ENCODE measurements at regions not wholly inside any gene's neighbourhood (a gene's known extent, or its start where the extent isn't known, plus 50 kb on each side); places are given as distances from the start of the nearest gene placed in this dataset.
"Not testable (repeated sequence)": the region's sequence is repeated elsewhere in the genome, so short reads cannot be mapped to it uniquely, and the experiment has no call there.

DNA sequence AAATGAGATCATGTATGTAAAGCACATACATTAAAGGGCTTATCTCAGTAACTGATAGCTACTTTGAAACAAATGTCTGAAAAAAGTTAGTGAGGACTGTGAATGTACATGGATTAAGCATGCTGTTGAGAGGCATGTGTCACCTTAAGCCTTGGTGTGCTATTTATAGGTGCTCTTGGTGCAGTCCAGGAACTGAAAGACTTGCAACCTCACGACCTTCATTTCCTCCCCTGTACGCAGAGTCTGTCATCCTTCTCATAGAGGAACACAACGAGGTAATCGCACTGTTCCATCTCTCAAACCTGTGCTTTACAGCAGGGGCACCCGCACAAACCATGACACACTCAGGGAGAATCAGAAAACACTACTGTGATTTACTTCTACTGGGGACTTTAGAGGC lies 65.6 kb downstream of the UFM1 start:
- no peak for DNase-seq (ENCODE audit: low read depth)

GRCh38 chr13:38417241-38417640 lies 67.6 kb downstream of the UFM1 start:
- no peak for DNase-seq (ENCODE audit: low read depth)

- DNase-seq (ENCODE audit: low read depth): no peak
Observed at GRCh38 chr13:38417727-38418126, 68.1 kb downstream of the UFM1 start.

DNA sequence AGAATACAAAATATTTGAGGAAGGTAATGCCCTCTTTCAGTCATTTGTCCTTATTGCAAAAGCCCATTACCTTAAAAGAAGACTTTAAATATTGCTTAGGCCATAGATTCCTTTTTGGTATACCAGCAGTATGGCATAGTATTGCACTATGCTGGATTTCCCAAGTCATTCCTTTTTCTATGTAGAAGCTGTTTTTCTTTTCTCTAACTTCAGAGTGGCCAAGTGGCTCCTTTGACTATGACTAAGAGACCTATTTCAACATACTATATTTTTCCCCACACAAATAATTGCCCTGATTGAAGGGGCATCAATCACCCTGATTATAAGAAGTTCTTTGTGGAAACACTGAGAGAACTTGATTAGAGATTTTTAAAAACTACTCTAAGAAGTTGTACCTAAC lies 68.6 kb downstream of the UFM1 start:
- no peak for DNase-seq (ENCODE audit: low read depth)

DNA sequence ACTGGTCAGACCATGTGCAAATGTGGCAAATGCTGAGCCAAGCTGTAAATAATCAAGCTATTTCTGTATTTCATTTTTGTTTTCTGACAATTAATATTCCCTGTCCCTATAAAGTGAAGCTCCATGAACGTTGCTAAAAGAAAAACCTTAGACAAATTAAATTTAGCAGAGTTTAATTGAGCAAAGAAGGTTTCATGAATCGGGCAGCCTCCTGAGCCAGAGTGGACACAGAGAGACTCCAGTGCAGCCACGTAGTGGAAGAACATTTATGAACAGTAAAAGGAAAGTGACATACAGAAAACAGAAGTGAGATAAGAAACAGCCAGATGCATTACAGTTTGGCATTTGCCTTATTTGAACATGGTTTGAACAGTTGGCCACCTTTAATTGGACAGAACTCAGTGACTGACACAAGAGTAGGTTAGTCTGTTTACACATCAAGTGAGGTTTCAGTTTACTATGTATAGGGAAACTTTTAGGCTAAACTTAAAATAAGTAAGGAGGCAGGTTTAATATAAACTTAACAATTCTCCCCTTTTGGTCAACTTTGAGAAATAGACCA lies 69.7 kb downstream of the UFM1 start:
- no peak for DNase-seq (ENCODE audit: low read depth)

DNA sequence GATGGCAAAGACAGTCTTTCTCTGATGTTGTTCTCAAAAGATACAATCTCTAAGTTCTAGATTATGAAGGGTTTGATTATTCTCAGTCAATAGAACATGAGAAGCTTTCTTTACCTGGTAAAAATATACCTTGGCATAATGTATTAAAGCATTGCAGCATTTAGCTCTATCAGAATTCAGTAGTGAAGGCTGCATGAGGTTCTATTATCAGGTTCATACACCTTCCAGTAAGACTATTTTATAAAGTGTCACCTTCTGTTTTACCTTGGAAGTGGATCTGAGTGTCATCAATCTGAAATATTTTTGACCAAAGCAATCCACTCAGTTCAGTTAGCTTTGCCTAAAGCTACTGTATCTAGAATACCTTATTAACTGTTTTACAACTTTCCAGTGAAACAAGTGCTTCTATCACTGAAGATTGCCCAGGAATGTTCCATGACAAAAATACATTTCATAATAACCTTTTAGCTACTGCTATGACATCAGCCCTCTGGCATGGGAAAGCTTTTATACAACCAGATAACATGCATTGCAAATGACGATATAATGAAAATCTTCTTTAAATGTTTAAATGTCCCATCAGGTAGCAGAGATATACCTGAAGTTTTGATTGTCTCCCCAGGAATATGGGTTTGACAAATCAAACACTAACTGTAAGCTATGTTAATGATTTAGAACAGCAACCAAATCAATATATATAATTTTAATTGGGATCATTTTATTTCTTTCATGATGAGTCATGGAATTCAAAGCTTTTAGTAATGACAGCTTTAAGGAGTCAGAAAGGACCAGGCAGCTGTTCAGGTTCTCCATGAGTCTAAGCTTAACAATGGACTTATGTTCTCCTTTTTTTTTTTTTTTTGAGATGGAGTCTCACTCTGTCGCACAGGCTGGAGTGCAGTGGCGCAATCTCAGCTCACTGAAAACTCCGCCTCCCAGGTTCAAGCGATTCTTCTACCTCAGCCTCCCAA lies 72.2 kb downstream of the UFM1 start:
- peak; percentile 39 for DNase-seq (ENCODE audit: low read depth)

GRCh38 chr13:38429916-38430315 lies 80.3 kb downstream of the UFM1 start:
- no peak for DNase-seq (ENCODE audit: low read depth)

- no peak for DNase-seq (ENCODE audit: low read depth)
Observed at GRCh38 chr13:38430796-38431195, 81.1 kb downstream of the UFM1 start.

GRCh38 chr13:38440666-38441065 lies 91.0 kb downstream of the UFM1 start:
- DNase-seq (ENCODE audit: low read depth): no peak

- no peak for DNase-seq (ENCODE audit: low read depth)
Observed at GRCh38 chr13:38444904-38445303, 95.3 kb downstream of the UFM1 start.

- no peak for DNase-seq (ENCODE audit: low read depth)
Observed at GRCh38 chr13:38452656-38453055, 103.0 kb downstream of the UFM1 start.

- no peak for DNase-seq (ENCODE audit: low read depth)
Observed at GRCh38 chr13:38462605-38463004, 113.0 kb downstream of the UFM1 start.

GRCh38 chr13:38463048-38463447 lies 113.4 kb downstream of the UFM1 start:
- DNase-seq (ENCODE audit: low read depth): no peak

DNA sequence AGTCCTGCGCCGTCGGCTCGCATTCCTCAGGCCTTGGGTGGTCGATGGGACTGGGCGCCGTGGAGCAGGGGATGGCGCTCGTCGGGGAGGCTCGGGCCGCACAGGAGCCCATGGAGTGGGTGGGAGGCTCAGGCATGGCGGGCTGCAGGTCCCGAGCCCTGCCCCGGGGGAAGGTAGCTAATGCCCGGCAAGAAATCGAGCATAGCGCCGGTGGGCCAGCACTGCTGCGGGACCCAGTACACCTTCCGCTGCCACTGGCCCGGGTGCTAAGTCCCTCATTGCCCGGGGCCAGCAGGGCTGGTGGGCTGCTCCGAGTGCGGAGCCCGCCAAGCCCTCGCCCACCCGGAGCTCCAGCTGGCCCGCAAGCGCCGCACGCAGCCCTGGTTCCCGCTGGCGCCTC lies 122.8 kb downstream of the UFM1 start:
- not testable (repeated sequence) for DNase-seq (ENCODE audit: low read depth)

DNA sequence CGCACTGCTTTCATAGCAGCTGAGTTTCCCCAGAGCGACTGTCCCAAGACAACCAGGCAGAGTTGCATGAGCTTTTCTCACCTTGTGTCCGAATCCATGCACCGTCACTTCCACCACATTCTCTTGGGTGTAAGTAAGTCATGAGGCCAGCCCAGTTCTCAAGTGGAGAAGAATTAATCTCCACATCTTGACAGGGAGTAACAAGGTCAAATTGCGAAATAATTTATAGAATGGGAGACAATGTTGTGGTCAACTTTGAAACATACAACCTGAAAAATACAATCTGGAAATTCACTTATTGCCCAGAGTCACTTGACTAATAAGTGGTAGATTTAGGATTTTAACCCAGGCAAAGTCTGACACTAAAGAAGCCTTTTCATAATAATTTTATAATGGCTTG lies 123.7 kb downstream of the UFM1 start:
- DNase-seq (ENCODE audit: low read depth): no peak

DNA sequence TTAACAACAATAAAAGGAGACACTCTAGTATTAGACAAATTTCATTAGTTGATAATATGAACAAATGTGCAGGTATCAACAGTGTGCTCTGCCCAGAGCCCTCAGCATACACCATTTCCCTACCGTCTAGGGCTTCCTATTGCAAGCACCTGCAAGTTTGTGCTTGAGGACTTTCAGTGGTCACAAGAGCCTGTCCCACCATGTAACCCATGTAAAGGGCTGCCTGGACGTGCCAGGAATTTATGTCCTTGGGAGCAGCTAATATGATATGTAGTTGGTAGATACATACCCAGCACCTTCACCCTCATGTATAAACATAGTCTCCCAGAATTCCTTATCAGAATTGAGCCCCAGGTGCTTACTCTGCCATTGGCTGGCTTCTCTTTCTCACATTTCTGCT lies 128.0 kb downstream of the UFM1 start:
- no peak for DNase-seq (ENCODE audit: low read depth)

GRCh38 chr13:38483623-38484022 lies 134.0 kb downstream of the UFM1 start:
- no peak for DNase-seq (ENCODE audit: low read depth)

GRCh38 chr13:38490657-38491056 lies 141.0 kb downstream of the UFM1 start:
- DNase-seq (ENCODE audit: low read depth): no peak

GRCh38 chr13:38494445-38494844 lies 144.8 kb downstream of the UFM1 start:
- DNase-seq (ENCODE audit: low read depth): no peak

GRCh38 chr13:38496917-38497316 lies 147.3 kb downstream of the UFM1 start:
- DNase-seq (ENCODE audit: low read depth): no peak

GRCh38 chr13:38498271-38498670 lies 148.6 kb downstream of the UFM1 start:
- DNase-seq (ENCODE audit: low read depth): no peak

- no peak for DNase-seq (ENCODE audit: low read depth)
Observed at GRCh38 chr13:38514575-38514974, 164.9 kb downstream of the UFM1 start.

DNA sequence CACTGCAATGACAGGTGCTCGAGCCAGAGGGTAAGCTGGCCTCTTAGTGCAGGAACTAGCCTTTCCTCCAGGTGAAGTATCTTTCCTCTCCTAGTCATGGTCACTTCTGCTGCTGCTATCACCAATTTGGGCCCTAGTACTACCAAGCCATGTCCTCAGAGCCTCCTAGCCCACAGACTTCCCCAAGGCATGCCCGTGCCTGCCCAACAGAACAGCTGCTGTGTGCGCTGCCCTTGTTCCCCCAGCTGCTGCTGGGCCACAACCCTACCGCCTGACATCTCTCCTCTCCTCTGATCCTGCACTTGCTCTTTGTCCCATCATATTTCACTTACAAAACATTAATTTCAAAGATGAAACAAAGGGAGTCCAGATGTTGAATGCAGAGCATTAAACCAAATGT lies 168.5 kb upstream of the FREM2 start:
- no peak for DNase-seq (ENCODE audit: low read depth)
